AG04449 (cell line): ENCODE measurements at regions not wholly inside any gene's neighbourhood (a gene's known extent, or its start where the extent isn't known, plus 50 kb on each side); places are given as distances from the start of the nearest gene placed in this dataset.

Experiments used
- CTCF ChIA-PET: fragments of 350-600 bp; formaldehyde crosslinking; extraction: SDS; loops from one replicate; lab custom pipeline; 2021; ENCODE audit warnings: antibody characterized with exemption; lab: Yijun Ruan, JAX
- POLR2A ChIA-PET: fragments of 400-600, 350-600 bp; formaldehyde crosslinking; extraction: SDS; loops from one replicate; lab custom pipeline; 2020; ENCODE audit warnings: antibody characterized with exemption, inconsistent platforms; lab: Yijun Ruan, JAX
- DNase-seq: peaks from one replicate; pipeline ENCODE4 v3.0.0-alpha.2; 2010; ENCODE audit warnings: low read depth, low spot score
- H3K4me3 ChIP-seq: 2 replicates; pipeline ENCODE4 v1.5.1; 2011; ENCODE audit warnings: low read depth, mild to moderate bottlenecking, control low read depth, low read length
- CTCF ChIP-seq: IDR thresholded peaks from one replicate; pipeline ENCODE4 v1.5.1; 2011; ENCODE audit warnings: mild to moderate bottlenecking, moderate library complexity, low read length, control low read depth, inconsistent platforms; ENCODE audit not compliant: insufficient read depth; ENCODE audit errors: missing control alignments

- POLR2A ChIA-PET, result no interaction called here
- CTCF ChIA-PET, result no interaction called here
- DNase-seq, result no peak
- no peak for TF ChIP-seq CTCF
- no peak overlapping the region for H3K4me3 ChIP-seq
These were observed 164.8 kb upstream of the SLC25A13 start for GRCh38 chr7:96486681-96487080.

DNA sequence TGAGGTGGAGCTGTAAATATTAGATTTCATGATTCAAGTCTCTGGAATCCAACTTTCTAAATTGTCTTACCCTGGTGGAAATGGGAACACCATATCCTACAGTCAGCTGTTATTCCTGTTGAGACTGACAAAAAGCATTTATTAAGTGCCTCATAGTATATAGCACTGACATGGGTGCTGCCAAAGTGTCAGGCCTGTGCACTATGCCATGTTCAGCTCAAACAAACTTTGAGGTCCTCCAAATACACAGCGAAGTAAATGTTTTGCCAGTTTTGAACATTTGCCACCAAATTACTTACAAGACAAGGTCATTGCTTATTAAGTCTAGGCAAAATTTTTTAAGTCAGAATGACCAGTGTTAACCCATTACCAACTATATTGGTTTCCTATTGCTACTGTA, 162.9 kb upstream of the SLC25A13 start:
- CTCF ChIA-PET, result interaction anchor here (0.7 kb wide), 1 partner anchor 795 kb away, joined by 3 read pairs; no protein-coding TSS in a partner anchor
- H3K4me3 ChIP-seq, result no peak overlapping the region
- POLR2A ChIA-PET, result no interaction called here

DNA sequence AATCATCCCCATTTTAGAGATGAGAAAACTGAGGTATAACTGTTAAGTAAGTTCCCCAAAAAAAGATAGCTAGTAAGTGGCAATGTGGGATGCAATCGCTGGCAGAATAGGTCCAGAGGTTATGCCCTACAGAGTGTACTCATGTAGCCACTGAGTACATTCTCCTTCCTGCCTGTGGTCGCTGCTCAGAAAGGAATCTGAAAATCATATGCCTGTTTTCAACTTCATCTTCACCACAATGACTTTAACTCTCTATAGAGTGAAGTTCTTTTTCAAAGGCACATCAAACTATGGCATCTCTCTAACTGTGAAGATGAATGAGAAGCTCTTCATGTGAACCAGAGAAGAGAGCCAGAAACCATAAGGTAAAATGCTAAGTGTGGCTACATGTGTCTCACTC, 162.2 kb upstream of the SLC25A13 start:
- no peak overlapping the region for H3K4me3 ChIP-seq
- CTCF ChIA-PET, result no interaction called here

More for the DNA sequence above, 162.9 kb upstream of the SLC25A13 start:
- DNase-seq, result no peak
- TF ChIP-seq CTCF, result no peak

GRCh38 chr7:96481796-96482195, 159.9 kb upstream of the SLC25A13 start:
- no peak overlapping the region for H3K4me3 ChIP-seq
- no peak for TF ChIP-seq CTCF
- CTCF ChIA-PET, result no interaction called here
- POLR2A ChIA-PET, result no interaction called here
- DNase-seq, result peak; percentile 23

More for the DNA sequence above, 162.2 kb upstream of the SLC25A13 start:
- DNase-seq, result no peak
- POLR2A ChIA-PET, result no interaction called here
- TF ChIP-seq CTCF, result no peak

GRCh38 chr7:96479015-96479645, 157.2 kb upstream of the SLC25A13 start:
- no peak for DNase-seq
- H3K4me3 ChIP-seq, result no peak overlapping the region
- ChIA-PET CTCF (no interaction called here), POLR2A (no interaction called here)
- TF ChIP-seq CTCF, result no peak

GRCh38 chr7:96471606-96472005, 149.7 kb upstream of the SLC25A13 start:
- H3K4me3 ChIP-seq, result no peak overlapping the region
- no peak for DNase-seq
- ChIA-PET POLR2A (no interaction called here), CTCF (no interaction called here)
- no peak for TF ChIP-seq CTCF
